Hepatocyte (in vitro differentiated cells): ENCODE measurements at regions not wholly inside any gene's neighbourhood (a gene's known extent, or its start where the extent isn't known, plus 50 kb on each side); places are given as distances from the start of the nearest gene placed in this dataset.

Experiments
- DNase-seq: peaks from one replicate; pipeline ENCODE4 v3.0.0-alpha.2; 2016; ENCODE audit warnings: low spot score
- H2AFZ ChIP-seq: fragments of 200-600 bp; sonication (generic); 2 replicates; pipeline ENCODE4 v1.6.0; 2016; ENCODE audit warnings: antibody characterized with exemption, mild to moderate bottlenecking
- H3K27ac ChIP-seq: fragments of 200-600 bp; sonication (generic); 2 replicates; pipeline ENCODE4 v1.5.1; 2016; ENCODE audit warnings: mild to moderate bottlenecking
- H3K27me3 ChIP-seq: fragments of 200-600 bp; sonication (generic); 2 replicates; pipeline ENCODE4 v1.6.1; 2016
- H3K36me3 ChIP-seq: fragments of 200-600 bp; sonication (generic); replicated peaks from 2 replicates; pipeline ENCODE4 v1.5.1; 2016; ENCODE audit warnings: low read depth; ENCODE audit not compliant: insufficient read depth
- H3K4me1 ChIP-seq: fragments of 200-600 bp; sonication (generic); 2 replicates; pipeline ENCODE4 v1.5.1; 2016; ENCODE audit warnings: mild to moderate bottlenecking, moderate library complexity; ENCODE audit not compliant: insufficient read depth
- H3K4me2 ChIP-seq: fragments of 200-600 bp; sonication (generic); 2 replicates; pipeline ENCODE4 v1.6.0; 2016
- H3K4me3 ChIP-seq: fragments of 200-600 bp; sonication (generic); 2 replicates; pipeline ENCODE4 v1.5.1; 2016; ENCODE audit warnings: mild to moderate bottlenecking
- H3K79me2 ChIP-seq: fragments of 200-600 bp; sonication (generic); 2 replicates; pipeline ENCODE4 v1.6.0; 2017; ENCODE audit warnings: mild to moderate bottlenecking
- H3K9me2 ChIP-seq: fragments of 200-600 bp; sonication (generic); replicated peaks from 2 replicates; pipeline ENCODE4 v1.6.0; 2017; ENCODE audit warnings: mild to moderate bottlenecking; ENCODE audit not compliant: insufficient read depth
- H3K9me3 ChIP-seq: fragments of 200-600 bp; sonication (generic); 2 replicates; pipeline ENCODE4 v1.5.1; 2016; ENCODE audit warnings: low read depth, mild to moderate bottlenecking
- H4K20me1 ChIP-seq: fragments of 200-600 bp; sonication (generic); 2 replicates; pipeline ENCODE4 v1.6.0; 2016; ENCODE audit warnings: mild to moderate bottlenecking; ENCODE audit not compliant: insufficient read depth, poor library complexity, severe bottlenecking
- EZH2 ChIP-seq: fragments of 200-600 bp; sonication (generic); IDR thresholded peaks from 2 replicates; pipeline ENCODE4 v1.6.1; 2016; ENCODE audit warnings: antibody characterized with exemption, mild to moderate bottlenecking, borderline replicate concordance
- EZH2phosphoT487 ChIP-seq: fragments of 200-600 bp; sonication (generic); IDR thresholded peaks from one replicate; pipeline ENCODE4 v1.6.1; 2018; ENCODE audit warnings: antibody characterized with exemption, mild to moderate bottlenecking, low read depth, moderate library complexity; ENCODE audit not compliant: unreplicated experiment, severe bottlenecking
- WGBS: methylation state at CpG from one replicate; pipeline ENCODE4 v1.1.6; 2016; ENCODE audit warnings: low lambda C conversion rate; ENCODE audit errors: missing lambda C conversion rate; 5-methylcytosine and 5-hydroxymethylcytosine counted together
- TF ChIP-seq, protein P1 (sequence below): fragments of 200-600 bp; sonication (generic); IDR thresholded peaks from 2 replicates; pipeline ENCODE4 v1.5.1; 2016; ENCODE audit warnings: antibody characterized with exemption, mild to moderate bottlenecking; ENCODE audit not compliant: poor library complexity

DNA sequence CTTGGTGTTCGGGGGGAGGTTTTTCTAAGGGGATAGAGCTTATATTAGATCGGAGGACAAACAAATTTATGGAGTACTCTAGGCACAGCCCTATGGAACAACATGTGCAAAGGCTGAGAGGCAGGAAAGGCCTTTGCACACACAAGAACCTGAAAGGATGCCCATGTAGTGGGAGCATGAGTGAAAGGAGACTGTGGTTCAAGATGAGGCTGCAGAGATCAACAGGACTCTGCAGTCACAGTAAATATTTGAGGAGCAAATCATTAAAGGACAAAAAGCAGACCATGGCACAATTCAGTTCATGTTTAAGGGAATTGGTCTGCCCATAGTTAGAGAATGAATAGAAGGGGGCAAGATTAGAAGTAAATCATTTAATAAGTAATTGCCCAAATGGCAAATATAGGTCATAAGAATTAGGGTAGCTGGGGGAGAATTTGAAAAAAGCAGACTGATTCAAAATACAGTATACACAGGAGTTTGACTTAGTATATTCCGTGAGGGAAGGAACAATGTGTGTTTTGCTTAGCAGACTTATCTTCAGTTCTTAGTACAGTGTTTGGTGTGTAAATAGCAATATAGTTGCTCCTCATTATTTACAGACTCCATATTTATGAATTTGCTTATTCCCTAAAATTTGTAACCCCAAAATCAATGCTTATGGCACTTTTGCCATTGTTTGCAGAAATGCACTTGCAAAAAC is 268.1 kb downstream of the SEC16B start:
- no peaks in the 10 kb centered on the region for H3K4me1 ChIP-seq
- H3K27me3 ChIP-seq, result no peaks in the 10 kb centered on the region
- no peaks in the 10 kb centered on the region for H4K20me1 ChIP-seq
- no peaks in the 10 kb centered on the region for H3K9me3 ChIP-seq
- H3K79me2 ChIP-seq, result no peaks in the 10 kb centered on the region
- no peaks in the 10 kb centered on the region for H3K36me3 ChIP-seq
- H2AFZ ChIP-seq, result no peak overlapping the region
- no peak overlapping the region for H3K27ac ChIP-seq
- WGBS, result 84% methylated on average over 3 of the region's 3 CpGs
- H3K9me2 ChIP-seq, result no peaks in the 10 kb centered on the region
- TF ChIP-seq, protein P1, sequence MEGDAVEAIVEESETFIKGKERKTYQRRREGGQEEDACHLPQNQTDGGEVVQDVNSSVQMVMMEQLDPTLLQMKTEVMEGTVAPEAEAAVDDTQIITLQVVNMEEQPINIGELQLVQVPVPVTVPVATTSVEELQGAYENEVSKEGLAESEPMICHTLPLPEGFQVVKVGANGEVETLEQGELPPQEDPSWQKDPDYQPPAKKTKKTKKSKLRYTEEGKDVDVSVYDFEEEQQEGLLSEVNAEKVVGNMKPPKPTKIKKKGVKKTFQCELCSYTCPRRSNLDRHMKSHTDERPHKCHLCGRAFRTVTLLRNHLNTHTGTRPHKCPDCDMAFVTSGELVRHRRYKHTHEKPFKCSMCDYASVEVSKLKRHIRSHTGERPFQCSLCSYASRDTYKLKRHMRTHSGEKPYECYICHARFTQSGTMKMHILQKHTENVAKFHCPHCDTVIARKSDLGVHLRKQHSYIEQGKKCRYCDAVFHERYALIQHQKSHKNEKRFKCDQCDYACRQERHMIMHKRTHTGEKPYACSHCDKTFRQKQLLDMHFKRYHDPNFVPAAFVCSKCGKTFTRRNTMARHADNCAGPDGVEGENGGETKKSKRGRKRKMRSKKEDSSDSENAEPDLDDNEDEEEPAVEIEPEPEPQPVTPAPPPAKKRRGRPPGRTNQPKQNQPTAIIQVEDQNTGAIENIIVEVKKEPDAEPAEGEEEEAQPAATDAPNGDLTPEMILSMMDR, result no peak
- TF ChIP-seq EZH2, result no peak
- no peak for TF ChIP-seq EZH2phosphoT487
- H3K4me2 ChIP-seq, result no peak overlapping the region
- no peak for DNase-seq
- H3K4me3 ChIP-seq, result no peak overlapping the region

DNA sequence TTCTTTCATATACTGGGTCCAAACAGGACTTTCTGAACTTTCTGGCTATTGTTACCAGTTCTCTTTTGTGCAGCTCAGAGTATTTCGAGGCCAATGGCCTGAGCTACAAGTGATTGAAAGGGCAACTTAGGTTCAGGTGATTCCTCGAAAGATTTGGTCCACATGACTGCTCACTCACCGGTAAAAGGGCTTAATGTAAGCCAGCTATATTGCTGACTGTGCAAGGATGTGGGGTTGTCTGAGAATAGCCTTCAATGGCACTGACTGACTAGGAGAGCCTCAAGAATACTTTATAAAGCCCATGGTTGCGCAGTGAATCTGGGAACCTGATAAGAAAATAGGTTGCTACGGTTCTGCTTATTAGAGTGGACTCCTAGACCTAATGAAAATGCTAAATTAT is 269.0 kb downstream of the SEC16B start:
- Histone ChIP-seq H3K9me2 (no peaks in the 10 kb centered on the region), H3K27ac (no peak overlapping the region), H4K20me1 (no peaks in the 10 kb centered on the region), H2AFZ (no peak overlapping the region), H3K36me3 (no peaks in the 10 kb centered on the region), H3K4me3 (no peak overlapping the region), H3K4me2 (no peak overlapping the region), H3K79me2 (no peaks in the 10 kb centered on the region), H3K27me3 (no peaks in the 10 kb centered on the region), H3K4me1 (no peaks in the 10 kb centered on the region), H3K9me3 (no peaks in the 10 kb centered on the region)
- TF ChIP-seq, protein P1, result no peak
- TF ChIP-seq EZH2phosphoT487 (no peak), EZH2 (no peak)
- 94% methylated on average over 5 of the region's 5 CpGs for WGBS
- no peak for DNase-seq

DNA sequence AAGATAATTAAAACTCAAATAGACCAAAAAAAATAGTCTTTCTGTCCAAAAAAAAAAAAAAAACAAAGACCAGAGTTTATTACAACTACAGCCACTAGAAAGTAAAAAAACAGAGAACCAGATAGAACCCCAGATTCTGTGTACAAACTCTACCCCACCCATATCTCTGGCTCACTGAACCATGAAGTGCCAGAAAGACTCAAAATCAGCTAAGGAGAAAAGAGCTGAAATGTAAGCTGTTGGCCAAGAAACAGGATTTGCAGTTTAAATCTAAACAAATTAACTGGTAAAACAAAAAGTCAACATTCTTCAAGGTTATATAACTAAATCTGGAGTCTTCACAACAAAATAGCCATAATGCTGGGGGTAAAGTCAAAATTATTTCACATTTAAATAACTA is 278.9 kb downstream of the SEC16B start:
- H3K27ac ChIP-seq, result no peak overlapping the region
- no peak overlapping the region for H3K4me3 ChIP-seq
- H3K27me3 ChIP-seq, result no peaks in the 10 kb centered on the region

More for the DNA sequence above, 278.9 kb downstream of the SEC16B start:
- Histone ChIP-seq H4K20me1 (no peaks in the 10 kb centered on the region), H2AFZ (no peak overlapping the region), H3K36me3 (no peaks in the 10 kb centered on the region), H3K9me3 (no peaks in the 10 kb centered on the region), H3K4me2 (no peak overlapping the region), H3K79me2 (no peaks in the 10 kb centered on the region), H3K9me2 (no peaks in the 10 kb centered on the region), H3K4me1 (no peaks in the 10 kb centered on the region)
- TF ChIP-seq EZH2phosphoT487 (no peak), EZH2 (no peak)
- TF ChIP-seq, protein P1, result no peak
- DNase-seq, result no peak
